Keratinocyte (primary cell): ENCODE measurements at regions not wholly inside any gene's neighbourhood (a gene's known extent, or its start where the extent isn't known, plus 50 kb on each side); places are given as distances from the start of the nearest gene placed in this dataset.

Source experiments
- EZH2 ChIP-seq: IDR thresholded peaks from one replicate; pipeline ENCODE4 v1.6.1; 2012; ENCODE audit warnings: inconsistent platforms, mild to moderate bottlenecking, low read length, moderate library complexity
- TF ChIP-seq, protein P1 (sequence below), 3 experiments: IDR thresholded peaks in 1 of 3; conservative IDR thresholded peaks in 1 of 3; optimal IDR thresholded peaks in 1 of 3; 2 replicates in 2 of 3; 3 replicates in 1 of 3; pipeline versions ENCODE3 to v1.5.1; 2011; ENCODE audit warnings: low read length in 3 of 3, mild to moderate bottlenecking in 3 of 3, moderate library complexity in 2 of 3, control low read depth in 1 of 3, inconsistent platforms in 1 of 3; ENCODE audit not compliant: insufficient read depth in 2 of 3; ENCODE audit errors: extremely low read depth in 1 of 3

DNA sequence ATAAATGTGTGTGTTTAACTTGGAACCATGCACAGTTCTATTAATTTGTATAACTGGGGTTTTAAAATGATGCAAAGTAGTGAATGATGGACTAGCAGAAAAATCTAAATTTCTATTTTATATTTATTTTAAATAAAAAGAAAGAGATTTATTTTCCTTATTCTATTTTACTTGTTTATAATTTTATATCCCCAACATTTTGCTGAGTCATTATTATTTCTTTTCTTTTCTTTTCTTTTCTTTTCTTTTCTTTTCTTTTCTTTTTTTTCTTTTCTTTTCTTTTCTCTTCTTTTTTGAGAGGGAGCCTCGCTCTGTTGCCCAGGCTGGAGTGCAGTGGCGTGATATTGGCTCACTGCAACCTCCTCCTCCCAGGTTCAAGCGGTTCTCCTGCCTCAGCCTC, 395.0 kb upstream of the NCAM2 start:
- TF ChIP-seq, protein P1, sequence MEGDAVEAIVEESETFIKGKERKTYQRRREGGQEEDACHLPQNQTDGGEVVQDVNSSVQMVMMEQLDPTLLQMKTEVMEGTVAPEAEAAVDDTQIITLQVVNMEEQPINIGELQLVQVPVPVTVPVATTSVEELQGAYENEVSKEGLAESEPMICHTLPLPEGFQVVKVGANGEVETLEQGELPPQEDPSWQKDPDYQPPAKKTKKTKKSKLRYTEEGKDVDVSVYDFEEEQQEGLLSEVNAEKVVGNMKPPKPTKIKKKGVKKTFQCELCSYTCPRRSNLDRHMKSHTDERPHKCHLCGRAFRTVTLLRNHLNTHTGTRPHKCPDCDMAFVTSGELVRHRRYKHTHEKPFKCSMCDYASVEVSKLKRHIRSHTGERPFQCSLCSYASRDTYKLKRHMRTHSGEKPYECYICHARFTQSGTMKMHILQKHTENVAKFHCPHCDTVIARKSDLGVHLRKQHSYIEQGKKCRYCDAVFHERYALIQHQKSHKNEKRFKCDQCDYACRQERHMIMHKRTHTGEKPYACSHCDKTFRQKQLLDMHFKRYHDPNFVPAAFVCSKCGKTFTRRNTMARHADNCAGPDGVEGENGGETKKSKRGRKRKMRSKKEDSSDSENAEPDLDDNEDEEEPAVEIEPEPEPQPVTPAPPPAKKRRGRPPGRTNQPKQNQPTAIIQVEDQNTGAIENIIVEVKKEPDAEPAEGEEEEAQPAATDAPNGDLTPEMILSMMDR (optimal IDR thresholded peaks at IDR 0.05 in 1 of 3, IDR thresholded peaks at IDR 0.05 in 1 of 3, conservative IDR thresholded peaks at IDR 0.05 in 1 of 3; ENCODE audit: extremely low read depth in 1 of 3, insufficient read depth in 2 of 3, low read length in 3 of 3): no peak
- TF ChIP-seq EZH2: no peak
